ENCODE measurements at regions not wholly inside any gene's neighbourhood (a gene's known extent, or its start where the extent isn't known, plus 50 kb on each side); places are given as distances from the start of the nearest gene placed in this dataset.

- H3K36me3 ChIP-seq (ENCODE audit: insufficient read depth, low read length) = no peaks in the 10 kb centered on the region
- H3K4me1 ChIP-seq (ENCODE audit: control insufficient read depth, insufficient read depth, low read length) = peaks cover 11% of the 10 kb centered on the region
- no peaks in the 10 kb centered on the region for H3K9me3 ChIP-seq (replicated peaks; ENCODE audit: low read length)
- no peaks in the 10 kb centered on the region for H3K27me3 ChIP-seq (ENCODE audit: control insufficient read depth, insufficient read depth, low read length)
- no peak overlapping the region for H3K4me3 ChIP-seq (ENCODE audit: low read length)
- no peak overlapping the region for H3K9ac ChIP-seq (ENCODE audit: low read depth, low read length)
- no peak overlapping the region for H3K4me2 ChIP-seq (ENCODE audit: low read length)
These were observed 61.4 kb upstream of the TNFSF18 start for GRCh38 chr1:173112129-173112528.

- H3K9ac ChIP-seq (ENCODE audit: low read depth, low read length) = no peak overlapping the region
- no peaks in the 10 kb centered on the region for H3K9me3 ChIP-seq (replicated peaks; ENCODE audit: low read length)
- H3K27me3 ChIP-seq (ENCODE audit: control insufficient read depth, insufficient read depth, low read length) = no peaks in the 10 kb centered on the region
- H3K4me2 ChIP-seq (ENCODE audit: low read length) = no peak overlapping the region
- H3K36me3 ChIP-seq (ENCODE audit: insufficient read depth, low read length) = no peaks in the 10 kb centered on the region
- H3K4me1 ChIP-seq (ENCODE audit: control insufficient read depth, insufficient read depth, low read length) = peaks cover 7% of the 10 kb centered on the region
- no peak overlapping the region for H3K4me3 ChIP-seq (ENCODE audit: low read length)
These were observed 57.0 kb upstream of the TNFSF18 start for GRCh38 chr1:173107696-173108095.

- Histone ChIP-seq H3K36me3 (ENCODE audit: insufficient read depth, low read length) (no peaks in the 10 kb centered on the region), H3K9me3 (replicated peaks; ENCODE audit: low read length) (no peaks in the 10 kb centered on the region), H3K27me3 (ENCODE audit: control insufficient read depth, insufficient read depth, low read length) (no peaks in the 10 kb centered on the region), H3K4me1 (ENCODE audit: control insufficient read depth, insufficient read depth, low read length) (no peaks in the 10 kb centered on the region), H3K4me3 (ENCODE audit: low read length) (no peak overlapping the region), H3K4me2 (ENCODE audit: low read length) (no peak overlapping the region), H3K9ac (ENCODE audit: low read depth, low read length) (no peak overlapping the region)
These were observed 52.3 kb upstream of the TNFSF18 start for GRCh38 chr1:173103006-173103405.

GRCh38 chr1:173101589-173101988 is 50.8 kb upstream of the TNFSF18 start:
- Histone ChIP-seq H3K27me3 (ENCODE audit: control insufficient read depth, insufficient read depth, low read length) (no peaks in the 10 kb centered on the region), H3K4me1 (ENCODE audit: control insufficient read depth, insufficient read depth, low read length) (no peaks in the 10 kb centered on the region), H3K9ac (ENCODE audit: low read depth, low read length) (no peak overlapping the region), H3K36me3 (ENCODE audit: insufficient read depth, low read length) (no peaks in the 10 kb centered on the region), H3K9me3 (replicated peaks; ENCODE audit: low read length) (no peaks in the 10 kb centered on the region), H3K4me2 (ENCODE audit: low read length) (no peak overlapping the region), H3K4me3 (ENCODE audit: low read length) (no peak overlapping the region)

- H3K9ac ChIP-seq (ENCODE audit: low read depth, low read length) = no peak overlapping the region
- no peak overlapping the region for H3K4me3 ChIP-seq (ENCODE audit: low read length)
- peaks cover 5% of the 10 kb centered on the region for H3K4me1 ChIP-seq (ENCODE audit: control insufficient read depth, insufficient read depth, low read length)
- H3K36me3 ChIP-seq (ENCODE audit: insufficient read depth, low read length) = no peaks in the 10 kb centered on the region
- no peaks in the 10 kb centered on the region for H3K9me3 ChIP-seq (replicated peaks; ENCODE audit: low read length)
- H3K27me3 ChIP-seq (ENCODE audit: control insufficient read depth, insufficient read depth, low read length) = no peaks in the 10 kb centered on the region
- H3K4me2 ChIP-seq (ENCODE audit: low read length) = no peak overlapping the region
These were observed 49.9 kb upstream of the TNFSF18 start for GRCh38 chr1:173100476-173101107.
